ENCODE measurements at regions not wholly inside any gene's neighbourhood (a gene's known extent, or its start where the extent isn't known, plus 50 kb on each side); places are given as distances from the start of the nearest gene placed in this dataset.

- DNase-seq = no peak
- ATAC-seq = no peak
Observed at GRCh38 chr15:70220490-70221096, 122.9 kb upstream of the TLE3 start.

- no peak for DNase-seq
- ATAC-seq = no peak
Observed at GRCh38 chr15:70219966-70220365, 122.2 kb upstream of the TLE3 start.

GRCh38 chr15:70219256-70219895, 121.7 kb upstream of the TLE3 start:
- no peak for ATAC-seq

GRCh38 chr15:70217226-70218160, 119.8 kb upstream of the TLE3 start:
- DNase-seq = no peak
- ATAC-seq = no peak

More at GRCh38 chr15:70219256-70219895, 121.7 kb upstream of the TLE3 start:
- no peak for DNase-seq

GRCh38 chr15:70215951-70216350, 118.2 kb upstream of the TLE3 start:
- ATAC-seq (no peak), DNase-seq (no peak)

- ATAC-seq (no peak), DNase-seq (no peak)
Observed at GRCh38 chr15:70214941-70215635, 117.4 kb upstream of the TLE3 start.

GRCh38 chr15:70214276-70214675, 116.6 kb upstream of the TLE3 start:
- ATAC-seq (no peak), DNase-seq (no peak)

GRCh38 chr15:70213794-70214193, 116.1 kb upstream of the TLE3 start:
- no peak for DNase-seq
- no peak for ATAC-seq

GRCh38 chr15:70212963-70213315, 115.2 kb upstream of the TLE3 start:
- DNase-seq (no peak), ATAC-seq (no peak)

- no peak for DNase-seq
- no peak for ATAC-seq
Observed at GRCh38 chr15:70212286-70212962, 114.7 kb upstream of the TLE3 start.

- ATAC-seq = no peak
- no peak for DNase-seq
Observed at GRCh38 chr15:70210528-70210927, 112.8 kb upstream of the TLE3 start.

- no peak for DNase-seq
- ATAC-seq = no peak
Observed at GRCh38 chr15:70210076-70210475, 112.4 kb upstream of the TLE3 start.

GRCh38 chr15:70209499-70209898, 111.8 kb upstream of the TLE3 start:
- DNase-seq (no peak), ATAC-seq (no peak)

GRCh38 chr15:70208332-70208731, 110.6 kb upstream of the TLE3 start:
- no peak for ATAC-seq

GRCh38 chr15:70206668-70207067, 109.0 kb upstream of the TLE3 start:
- ATAC-seq (no peak), DNase-seq (no peak)

More at GRCh38 chr15:70208332-70208731, 110.6 kb upstream of the TLE3 start:
- no peak for DNase-seq

- no peak for DNase-seq
- ATAC-seq = no peak
Observed at GRCh38 chr15:70204652-70205051, 106.9 kb upstream of the TLE3 start.

- ATAC-seq (peak; percentile 9), DNase-seq (no peak)
Observed at GRCh38 chr15:70203981-70204560, 106.4 kb upstream of the TLE3 start.

- no peak for DNase-seq
- ATAC-seq = no peak
Observed at GRCh38 chr15:70202756-70203155, 105.0 kb upstream of the TLE3 start.

GRCh38 chr15:70201425-70201775, 103.7 kb upstream of the TLE3 start:
- DNase-seq (no peak), ATAC-seq (no peak)

GRCh38 chr15:70200511-70201424, 103.1 kb upstream of the TLE3 start:
- DNase-seq (no peak), ATAC-seq (no peak)
